HCT116 (cell line): ENCODE measurements at regions not wholly inside any gene's neighbourhood (a gene's known extent, or its start where the extent isn't known, plus 50 kb on each side); places are given as distances from the start of the nearest gene placed in this dataset.

Experiments
- ATAC-seq: fragments of 200-7000 bp; cut with Tn5 transposase; 2 replicates; pipeline ENCODE4 v1.9.1; 2020; ENCODE audit warnings: mild to moderate bottlenecking, moderate library complexity
- BruUV-seq: library from RNA; stranded (reverse); fragments of 400-500 nt; replicated peaks from 2 replicates; lab custom pipeline; 2021; lab: Mats Ljungman, UMichigan
- CTCF ChIA-PET: fragments of 300-600 bp; sonication (Branson Sonifier 250); formaldehyde crosslinking; loops from one replicate; lab custom pipeline; 2021; ENCODE audit warnings: antibody characterized with exemption; lab: Charles Lee
- POLR2A ChIA-PET: fragments of 300-600, 350-600 bp; sonication (Branson Sonifier 250); formaldehyde crosslinking; loops from one replicate; lab custom pipeline; 2021; ENCODE audit warnings: antibody characterized with exemption; lab: Charles Lee
- RAD21 ChIA-PET, 2 experiments: fragments of 300-600 bp; sonication (Branson Sonifier 250); formaldehyde crosslinking; loops; one replicate each; lab custom pipeline; 2023; ENCODE audit warnings: low total read pairs in 2 of 2; ENCODE audit not compliant: uncharacterized antibody in 2 of 2, unreplicated experiment in 2 of 2, low non-redundant PET in 1 of 2; lab: Charles Lee
- DNase-seq: peaks from one replicate; pipeline ENCODE4 v3.0.0-alpha.2; 2010; ENCODE audit warnings: low read depth, low spot score
- H2AFZ ChIP-seq: fragments of 200-600 bp; shearing (Covaris generic), sonication (generic); 2 replicates; pipeline ENCODE4 v1.6.1; 2017; ENCODE audit warnings: low read depth, mixed run types, mixed read lengths, antibody characterized with exemption, low read length; ENCODE audit not compliant: poor library complexity, severe bottlenecking
- H3K27ac ChIP-seq: 2 replicates; pipeline ENCODE4 v1.5.1; 2012; ENCODE audit warnings: low read depth, low read length
- H3K27me3 ChIP-seq: fragments of 200-600 bp; sonication (generic); 2 replicates; pipeline ENCODE4 v1.6.1; 2016; ENCODE audit warnings: mixed run types, low read length, mixed read lengths; ENCODE audit not compliant: insufficient read depth
- H3K36me3 ChIP-seq, 2 experiments: fragments of 200-500 bp in 1 of 2; fragments of 200-600 bp in 1 of 2; sonication (Bioruptor generic) in 1 of 2; sonication (generic) in 1 of 2; 2 replicates each; pipeline versions ENCODE4 v1.5.1 to v1.6.1; 2014 to 2016; ENCODE audit warnings: low read length in 2 of 2, inconsistent platforms in 1 of 2, mixed read lengths in 1 of 2, mixed run types in 1 of 2; ENCODE audit not compliant: insufficient read depth in 2 of 2, control insufficient read depth in 1 of 2
- H3K4me1 ChIP-seq, 2 experiments: fragments of 200-600 bp in 1 of 2; sonication (generic) in 1 of 2; 2 replicates each; pipeline versions ENCODE4 v1.5.1 to v1.6.1; 2012 to 2017; ENCODE audit warnings: low read length in 2 of 2, inconsistent platforms in 1 of 2, mild to moderate bottlenecking in 1 of 2, mixed read lengths in 1 of 2, mixed run types in 1 of 2, moderate library complexity in 1 of 2; ENCODE audit not compliant: insufficient read depth in 2 of 2, control insufficient read depth in 1 of 2
- H3K4me2 ChIP-seq: fragments of 200-600 bp; sonication (generic); 2 replicates; pipeline ENCODE4 v1.6.1; 2017; ENCODE audit warnings: mixed run types, low read length, mixed read lengths
- H3K4me3 ChIP-seq, 2 experiments: fragments of 200-600 bp in 1 of 2; sonication (generic) in 1 of 2; replicated peaks in 1 of 2; 2 replicates each; pipeline ENCODE4 v1.5.1; 2011 to 2016; ENCODE audit warnings: low read length in 2 of 2, control low read depth in 1 of 2, low read depth in 1 of 2, mild to moderate bottlenecking in 1 of 2, mixed read lengths in 1 of 2, mixed run types in 1 of 2
- H3K79me2 ChIP-seq: fragments of 200-600 bp; sonication (generic); 2 replicates; pipeline ENCODE4 v1.6.1; 2017; ENCODE audit warnings: mild to moderate bottlenecking, mixed run types, low read length, moderate library complexity, mixed read lengths; ENCODE audit not compliant: insufficient read depth
- H3K9ac ChIP-seq: fragments of 200-600 bp; sonication (generic); 2 replicates; pipeline ENCODE4 v1.6.1; 2016; ENCODE audit warnings: low read length, mixed read lengths
- H3K9me2 ChIP-seq: fragments of 200-600 bp; sonication (generic), shearing (Covaris generic); 2 replicates; pipeline ENCODE4 v1.6.1; 2017; ENCODE audit warnings: mixed run types, mild to moderate bottlenecking, moderate library complexity; ENCODE audit not compliant: insufficient read depth
- H3K9me3 ChIP-seq, 2 experiments: fragments of 200-500 bp in 1 of 2; fragments of 200-600 bp in 1 of 2; sonication (Bioruptor generic) in 1 of 2; sonication (generic) in 1 of 2; 2 replicates each; pipeline ENCODE4 v1.6.1; 2014 to 2017; ENCODE audit warnings: low read length in 2 of 2, mixed read lengths in 2 of 2, inconsistent platforms in 1 of 2, low read depth in 1 of 2, mild to moderate bottlenecking in 1 of 2, mixed run types in 1 of 2, moderate library complexity in 1 of 2; ENCODE audit not compliant: control insufficient read depth in 1 of 2, insufficient read depth in 1 of 2
- H4K20me1 ChIP-seq: fragments of 200-600 bp; sonication (generic), shearing (Covaris generic); 2 replicates; pipeline ENCODE4 v1.6.1; 2017; ENCODE audit warnings: mixed run types, mild to moderate bottlenecking, moderate library complexity; ENCODE audit not compliant: insufficient read depth
- CEBPB ChIP-seq: IDR thresholded peaks from 2 replicates; pipeline ENCODE4 v1.6.1; 2012; ENCODE audit warnings: low read depth
- ELF1 ChIP-seq: IDR thresholded peaks from 2 replicates; pipeline ENCODE4 v1.6.1; 2012; ENCODE audit warnings: low read depth, borderline replicate concordance
- EZH2 ChIP-seq: fragments of 200-600 bp; sonication (generic); IDR thresholded peaks from 2 replicates; pipeline ENCODE4 v1.6.1; 2017; ENCODE audit warnings: antibody characterized with exemption, mixed run types
- EZH2phosphoT487 ChIP-seq: fragments of 200-600 bp; IDR thresholded peaks from 2 replicates; pipeline ENCODE4 v1.6.1; 2018; ENCODE audit warnings: antibody characterized with exemption, borderline replicate concordance
- FOSL1 ChIP-seq: IDR thresholded peaks from 2 replicates; pipeline ENCODE4 v1.6.1; 2012; ENCODE audit warnings: low read depth
- JUND ChIP-seq: IDR thresholded peaks from 2 replicates; pipeline ENCODE4 v1.6.1; 2012
- POLR2AphosphoS5 ChIP-seq: IDR thresholded peaks from 2 replicates; pipeline ENCODE4 v1.6.1; 2011; ENCODE audit warnings: mild to moderate bottlenecking, low read depth, low read length, moderate library complexity
- SP1 ChIP-seq: IDR thresholded peaks from 2 replicates; pipeline ENCODE4 v1.6.1; 2012; ENCODE audit warnings: low read depth
- TCF7L2 ChIP-seq: IDR thresholded peaks from 2 replicates; pipeline ENCODE4 v1.7.0; 2011; ENCODE audit warnings: borderline replicate concordance, inconsistent platforms; ENCODE audit not compliant: insufficient read depth, insufficient read length; ENCODE audit errors: extremely low read depth
- YY1 ChIP-seq: IDR thresholded peaks from 2 replicates; pipeline ENCODE4 v1.6.1; 2011; ENCODE audit warnings: low read length, low read depth, moderate library complexity, mild to moderate bottlenecking; ENCODE audit not compliant: insufficient replicate concordance; ENCODE audit errors: extremely low read depth
- ZFX ChIP-seq: fragments of 450-650 bp; IDR thresholded peaks from 2 replicates; pipeline ENCODE4 v1.6.1; 2017
- ZNF274 ChIP-seq: fragments of 200-500 bp; sonication (Bioruptor generic); IDR thresholded peaks from 2 replicates; pipeline ENCODE4 v1.6.1; 2014; ENCODE audit warnings: mild to moderate bottlenecking, low read depth, low read length, inconsistent platforms
- intact Hi-C: fragments of 100-400 bp; cut with micrococcal nuclease; formaldehyde crosslinking; loops from 2 replicates; pipeline ENCODE4 v1.10.0; 2022
- TF ChIP-seq, protein P1 (sequence below): IDR thresholded peaks from 2 replicates; pipeline ENCODE4 v1.6.1; 2011; ENCODE audit warnings: mild to moderate bottlenecking, low read length, moderate library complexity; ENCODE audit not compliant: insufficient replicate concordance; ENCODE audit errors: extremely low read depth
- TF ChIP-seq, protein P2 (sequence below): IDR thresholded peaks from 2 replicates; pipeline ENCODE4 v1.6.1; 2012

- Histone ChIP-seq H4K20me1 (no peaks in the 10 kb centered on the region), H3K36me3 (no peaks in the 10 kb centered on the region), H3K4me1 (no peaks in the 10 kb centered on the region), H3K4me2 (no peak overlapping the region), H3K9me3 (no peaks in the 10 kb centered on the region), H3K79me2 (no peaks in the 10 kb centered on the region), H3K27me3 (no peaks in the 10 kb centered on the region), H3K4me3 (no peak overlapping the region), H3K9ac (no peak overlapping the region), H3K9me2 (no peaks in the 10 kb centered on the region), H3K27ac (no peak overlapping the region), H2AFZ (no peak overlapping the region)
- DNase-seq (no peak), ATAC-seq (no peak)
- intact Hi-C loops = no loop called here
- ChIA-PET RAD21 (no interaction called here), POLR2A (no interaction called here), CTCF (no interaction called here)
- BruUV-seq = no TSS peak
- TF ChIP-seq, protein P1, sequence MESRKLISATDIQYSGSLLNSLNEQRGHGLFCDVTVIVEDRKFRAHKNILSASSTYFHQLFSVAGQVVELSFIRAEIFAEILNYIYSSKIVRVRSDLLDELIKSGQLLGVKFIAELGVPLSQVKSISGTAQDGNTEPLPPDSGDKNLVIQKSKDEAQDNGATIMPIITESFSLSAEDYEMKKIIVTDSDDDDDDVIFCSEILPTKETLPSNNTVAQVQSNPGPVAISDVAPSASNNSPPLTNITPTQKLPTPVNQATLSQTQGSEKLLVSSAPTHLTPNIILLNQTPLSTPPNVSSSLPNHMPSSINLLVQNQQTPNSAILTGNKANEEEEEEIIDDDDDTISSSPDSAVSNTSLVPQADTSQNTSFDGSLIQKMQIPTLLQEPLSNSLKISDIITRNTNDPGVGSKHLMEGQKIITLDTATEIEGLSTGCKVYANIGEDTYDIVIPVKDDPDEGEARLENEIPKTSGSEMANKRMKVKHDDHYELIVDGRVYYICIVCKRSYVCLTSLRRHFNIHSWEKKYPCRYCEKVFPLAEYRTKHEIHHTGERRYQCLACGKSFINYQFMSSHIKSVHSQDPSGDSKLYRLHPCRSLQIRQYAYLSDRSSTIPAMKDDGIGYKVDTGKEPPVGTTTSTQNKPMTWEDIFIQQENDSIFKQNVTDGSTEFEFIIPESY = no peak
- TF ChIP-seq EZH2 (no peak), EZH2phosphoT487 (no peak), TCF7L2 (no peak), POLR2AphosphoS5 (no peak), FOSL1 (no peak), ZNF274 (no peak), JUND (no peak), SP1 (no peak), ZFX (no peak), ELF1 (no peak), YY1 (no peak), CEBPB (no peak)
- TF ChIP-seq, protein P2, sequence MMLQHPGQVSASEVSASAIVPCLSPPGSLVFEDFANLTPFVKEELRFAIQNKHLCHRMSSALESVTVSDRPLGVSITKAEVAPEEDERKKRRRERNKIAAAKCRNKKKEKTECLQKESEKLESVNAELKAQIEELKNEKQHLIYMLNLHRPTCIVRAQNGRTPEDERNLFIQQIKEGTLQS = no peak
Observed at GRCh38 chr1:81519987-81520386, 280.7 kb upstream of the ADGRL2 start.
